ENCODE measurements at regions not wholly inside any gene's neighbourhood (a gene's known extent, or its start where the extent isn't known, plus 50 kb on each side); places are given as distances from the start of the nearest gene placed in this dataset.

- H3K4me2 ChIP-seq (ENCODE audit: insufficient read depth, low read length) = no peak overlapping the region
- no peak for FAIRE-seq
- no peak for TF ChIP-seq EZH2 (IDR thresholded peaks at IDR 0.05; ENCODE audit: borderline replicate concordance, low read depth, low read length, severe bottlenecking)
- TF ChIP-seq CTCF (IDR thresholded peaks at IDR 0.05; ENCODE audit: extremely low read depth in 1 of 2, insufficient read depth in 1 of 2, low read depth in 1 of 2, low read length in 2 of 2) = no peak
- no peak for TF ChIP-seq GATA2 (IDR thresholded peaks at IDR 0.05; ENCODE audit: insufficient read depth, insufficient read length, low read depth, low read length)
- TF ChIP-seq POLR2AphosphoS5 (IDR thresholded peaks at IDR 0.05; ENCODE audit: insufficient read depth, low read depth, low read length) = no peak
- TF ChIP-seq POLR2A (IDR thresholded peaks at IDR 0.05; ENCODE audit: low read depth, low read length) = no peak
- TF ChIP-seq JUN (IDR thresholded peaks at IDR 0.05; ENCODE audit: borderline replicate concordance, insufficient read depth, insufficient read length, low read depth) = no peak
- TF ChIP-seq MYC (IDR thresholded peaks at IDR 0.05; ENCODE audit: low read depth, low read length) = no peak
- dilution Hi-C loops (cut with MboI; ENCODE audit: extremely low pct_ligation_motif_present, low sequenced_read_pairs) = no loop called here
- H3K9me3 ChIP-seq (replicated peaks; ENCODE audit: control insufficient read depth, insufficient read depth, low read length) = no peaks in the 10 kb centered on the region
- no peaks in the 10 kb centered on the region for H3K79me2 ChIP-seq (ENCODE audit: control insufficient read depth, insufficient read depth, low read length)
- no peak overlapping the region for H3K9ac ChIP-seq (replicated peaks; ENCODE audit: extremely low read depth, insufficient read depth, low read length)
- H3K9me1 ChIP-seq (replicated peaks; ENCODE audit: control insufficient read depth, extremely low read depth, insufficient read depth, low read length) = no peaks in the 10 kb centered on the region
- POLR2A ChIA-PET = no interaction called here
- no peaks in the 10 kb centered on the region for H3K36me3 ChIP-seq (ENCODE audit: control insufficient read depth in 2 of 2, extremely low read depth in 1 of 2, insufficient read depth in 2 of 2, low read length in 2 of 2)
- no peak overlapping the region for H3K4me3 ChIP-seq (replicated peaks in 1 of 3; ENCODE audit: insufficient read depth in 1 of 3, low read depth in 1 of 3, low read length in 3 of 3)
- intact Hi-C loops (cut with micrococcal nuclease) = no loop called here
- no peaks in the 10 kb centered on the region for H3K27me3 ChIP-seq (ENCODE audit: control insufficient read depth in 2 of 2, insufficient read depth in 2 of 2, low read length in 2 of 2)
- H3K27ac ChIP-seq (ENCODE audit: insufficient read depth, low read depth, low read length) = no peak overlapping the region
- no TSS peak for BruUV-seq (replicated peaks)
- no peak overlapping the region for H2AFZ ChIP-seq (ENCODE audit: low read depth, low read length)
- CTCF ChIA-PET = no interaction called here
- no peaks in the 10 kb centered on the region for H4K20me1 ChIP-seq (replicated peaks; ENCODE audit: control insufficient read depth, extremely low read depth, insufficient read depth, low read length)
- no peaks in the 10 kb centered on the region for H3K4me1 ChIP-seq (ENCODE audit: control insufficient read depth, extremely low read depth, insufficient read depth, low read length)
- DNase-seq (ENCODE audit: low read depth, low spot score) = no peak
These were observed 758.9 kb downstream of the UQCRFS1 start for GRCh38 chr19:28454083-28454482.

- no peak for TF ChIP-seq FOS (IDR thresholded peaks at IDR 0.05; ENCODE audit: borderline replicate concordance, insufficient read depth, low read length)
- no peak for TF ChIP-seq MAX (IDR thresholded peaks at IDR 0.05; ENCODE audit: insufficient read depth, insufficient read length)
- TF ChIP-seq CTCF (IDR thresholded peaks at IDR 0.05; ENCODE audit: extremely low read depth in 1 of 2, insufficient read depth in 1 of 2, low read depth in 1 of 2, low read length in 2 of 2) = no peak
- TF ChIP-seq JUN (IDR thresholded peaks at IDR 0.05; ENCODE audit: borderline replicate concordance, insufficient read depth, insufficient read length, low read depth) = no peak
- no peak for TF ChIP-seq MYC (IDR thresholded peaks at IDR 0.05; ENCODE audit: low read depth, low read length)
- TF ChIP-seq POLR2A (IDR thresholded peaks at IDR 0.05; ENCODE audit: low read depth, low read length) = no peak
- no peak for TF ChIP-seq POLR2AphosphoS5 (IDR thresholded peaks at IDR 0.05; ENCODE audit: insufficient read depth, low read depth, low read length)
- TF ChIP-seq GATA2 (IDR thresholded peaks at IDR 0.05; ENCODE audit: insufficient read depth, insufficient read length, low read depth, low read length) = no peak
- TF ChIP-seq EZH2 (IDR thresholded peaks at IDR 0.05; ENCODE audit: borderline replicate concordance, low read depth, low read length, severe bottlenecking) = no peak
- BruUV-seq (replicated peaks) = no TSS peak
These were observed 759.5 kb downstream of the UQCRFS1 start for GRCh38 chr19:28453420-28453819.

More at GRCh38 chr19:28453420-28453819, 759.5 kb downstream of the UQCRFS1 start:
- dilution Hi-C loops (cut with MboI; ENCODE audit: extremely low pct_ligation_motif_present, low sequenced_read_pairs) (no loop called here), intact Hi-C loops (cut with micrococcal nuclease) (no loop called here)
- H3K4me2 ChIP-seq (ENCODE audit: insufficient read depth, low read length) = no peak overlapping the region
- no peaks in the 10 kb centered on the region for H3K9me1 ChIP-seq (replicated peaks; ENCODE audit: control insufficient read depth, extremely low read depth, insufficient read depth, low read length)
- no peaks in the 10 kb centered on the region for H3K27me3 ChIP-seq (ENCODE audit: control insufficient read depth in 2 of 2, insufficient read depth in 2 of 2, low read length in 2 of 2)
- H3K4me3 ChIP-seq (replicated peaks in 1 of 3; ENCODE audit: insufficient read depth in 1 of 3, low read depth in 1 of 3, low read length in 3 of 3) = no peak overlapping the region
- H3K36me3 ChIP-seq (ENCODE audit: control insufficient read depth in 2 of 2, extremely low read depth in 1 of 2, insufficient read depth in 2 of 2, low read length in 2 of 2) = no peaks in the 10 kb centered on the region
- H2AFZ ChIP-seq (ENCODE audit: low read depth, low read length) = no peak overlapping the region
- no peak overlapping the region for H3K27ac ChIP-seq (ENCODE audit: insufficient read depth, low read depth, low read length)
- ChIA-PET POLR2A (no interaction called here), CTCF (no interaction called here)
- no peaks in the 10 kb centered on the region for H4K20me1 ChIP-seq (replicated peaks; ENCODE audit: control insufficient read depth, extremely low read depth, insufficient read depth, low read length)
- H3K9me3 ChIP-seq (replicated peaks; ENCODE audit: control insufficient read depth, insufficient read depth, low read length) = no peaks in the 10 kb centered on the region
- no peaks in the 10 kb centered on the region for H3K4me1 ChIP-seq (ENCODE audit: control insufficient read depth, extremely low read depth, insufficient read depth, low read length)
- DNase-seq (ENCODE audit: low read depth, low spot score) (no peak), FAIRE-seq (no peak)
- no peak overlapping the region for H3K9ac ChIP-seq (replicated peaks; ENCODE audit: extremely low read depth, insufficient read depth, low read length)
- no peaks in the 10 kb centered on the region for H3K79me2 ChIP-seq (ENCODE audit: control insufficient read depth, insufficient read depth, low read length)

Measured in endothelial cell of umbilical vein (primary cell).